ENCODE measurements at regions not wholly inside any gene's neighbourhood (a gene's known extent, or its start where the extent isn't known, plus 50 kb on each side); places are given as distances from the start of the nearest gene placed in this dataset.

GRCh38 chr17:22496450-22496849, 804.1 kb downstream of the KCNJ18 start:
- Histone ChIP-seq H3K4me1 (ENCODE audit: control insufficient read depth, insufficient read depth, low read length) (no peaks in the 10 kb centered on the region), H3K27me3 (ENCODE audit: control insufficient read depth, insufficient read depth, low read length) (no peaks in the 10 kb centered on the region), H3K36me3 (ENCODE audit: control insufficient read depth, insufficient read depth, low read length) (no peaks in the 10 kb centered on the region), H3K4me3 (ENCODE audit: low read depth, low read length) (no peak overlapping the region), H3K9me3 (ENCODE audit: control insufficient read depth, insufficient read depth, low read length) (peaks cover 12% of the 10 kb centered on the region), H3K9ac (ENCODE audit: low read depth, low read length) (no peak overlapping the region)

DNA sequence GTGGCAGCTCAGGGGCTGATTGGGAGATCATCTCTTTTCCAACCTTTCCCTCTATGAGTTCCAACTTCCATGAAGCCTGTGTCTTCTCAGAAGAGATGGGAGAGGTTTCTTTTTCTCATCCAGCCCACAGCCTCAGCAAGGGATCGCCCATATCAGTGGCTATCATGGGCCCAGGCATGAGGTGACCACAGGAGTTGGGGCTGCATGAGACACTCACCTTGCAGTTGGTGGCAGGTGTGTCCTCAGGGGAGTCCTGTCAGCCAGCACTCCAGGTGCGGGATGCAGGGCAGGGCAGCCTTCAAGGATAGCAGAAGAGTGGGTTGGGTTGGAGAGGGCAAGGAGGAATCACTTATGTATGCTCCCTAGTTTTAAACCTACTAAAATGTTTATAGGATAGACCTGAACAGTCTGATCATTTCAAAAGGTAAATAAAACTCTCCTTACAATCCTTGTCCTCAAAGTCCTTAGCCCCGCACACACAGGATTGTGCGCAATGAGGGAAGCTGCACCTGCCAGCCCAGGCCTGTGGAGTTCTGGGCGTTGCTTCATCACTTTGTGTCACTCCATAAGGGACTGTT, 811.1 kb downstream of the KCNJ18 start:
- Histone ChIP-seq H3K4me1 (ENCODE audit: control insufficient read depth, insufficient read depth, low read length) (no peaks in the 10 kb centered on the region), H3K27me3 (ENCODE audit: control insufficient read depth, insufficient read depth, low read length) (no peaks in the 10 kb centered on the region), H3K4me3 (ENCODE audit: low read depth, low read length) (no peak overlapping the region), H3K9me3 (ENCODE audit: control insufficient read depth, insufficient read depth, low read length) (peaks cover 12% of the 10 kb centered on the region), H3K36me3 (ENCODE audit: control insufficient read depth, insufficient read depth, low read length) (no peaks in the 10 kb centered on the region), H3K9ac (ENCODE audit: low read depth, low read length) (no peak overlapping the region)

GRCh38 chr17:22505660-22506059, 813.3 kb downstream of the KCNJ18 start:
- Histone ChIP-seq H3K9me3 (ENCODE audit: control insufficient read depth, insufficient read depth, low read length) (peaks cover 12% of the 10 kb centered on the region), H3K4me3 (ENCODE audit: low read depth, low read length) (no peak overlapping the region), H3K27me3 (ENCODE audit: control insufficient read depth, insufficient read depth, low read length) (no peaks in the 10 kb centered on the region), H3K9ac (ENCODE audit: low read depth, low read length) (no peak overlapping the region), H3K36me3 (ENCODE audit: control insufficient read depth, insufficient read depth, low read length) (no peaks in the 10 kb centered on the region), H3K4me1 (ENCODE audit: control insufficient read depth, insufficient read depth, low read length) (no peaks in the 10 kb centered on the region)

GRCh38 chr17:22506231-22506630, 813.9 kb downstream of the KCNJ18 start:
- peaks cover 13% of the 10 kb centered on the region for H3K9me3 ChIP-seq (ENCODE audit: control insufficient read depth, insufficient read depth, low read length)

DNA sequence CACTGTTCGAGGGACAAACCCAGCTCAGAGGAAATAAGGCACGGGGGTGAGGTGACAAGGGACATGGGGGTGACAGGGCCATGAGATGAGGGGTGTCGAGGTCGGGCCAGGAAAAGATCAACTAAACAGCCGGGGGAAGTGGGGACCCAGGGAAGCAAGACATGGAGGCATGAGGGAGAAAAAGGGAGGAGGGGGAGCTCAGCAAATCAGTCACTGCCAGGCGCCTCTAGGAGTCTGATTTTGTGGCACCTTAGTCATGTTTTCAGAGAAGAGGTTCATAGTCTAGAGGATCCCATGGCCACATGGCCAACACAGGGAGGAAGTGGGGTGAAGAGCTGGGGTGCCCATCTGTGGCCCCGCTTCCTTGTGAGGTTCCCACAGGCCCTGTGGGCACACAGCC, 814.5 kb downstream of the KCNJ18 start:
- H3K4me3 ChIP-seq (ENCODE audit: low read depth, low read length), result no peak overlapping the region
- H3K4me1 ChIP-seq (ENCODE audit: control insufficient read depth, insufficient read depth, low read length), result no peaks in the 10 kb centered on the region
- no peaks in the 10 kb centered on the region for H3K27me3 ChIP-seq (ENCODE audit: control insufficient read depth, insufficient read depth, low read length)
- no peaks in the 10 kb centered on the region for H3K36me3 ChIP-seq (ENCODE audit: control insufficient read depth, insufficient read depth, low read length)
- no peak overlapping the region for H3K9ac ChIP-seq (ENCODE audit: low read depth, low read length)
- peaks cover 17% of the 10 kb centered on the region for H3K9me3 ChIP-seq (ENCODE audit: control insufficient read depth, insufficient read depth, low read length)

More at GRCh38 chr17:22506231-22506630, 813.9 kb downstream of the KCNJ18 start:
- Histone ChIP-seq H3K4me1 (ENCODE audit: control insufficient read depth, insufficient read depth, low read length) (no peaks in the 10 kb centered on the region), H3K36me3 (ENCODE audit: control insufficient read depth, insufficient read depth, low read length) (no peaks in the 10 kb centered on the region), H3K4me3 (ENCODE audit: low read depth, low read length) (no peak overlapping the region), H3K9ac (ENCODE audit: low read depth, low read length) (no peak overlapping the region), H3K27me3 (ENCODE audit: control insufficient read depth, insufficient read depth, low read length) (no peaks in the 10 kb centered on the region)

GRCh38 chr17:22507823-22508222, 815.5 kb downstream of the KCNJ18 start:
- Histone ChIP-seq H3K36me3 (ENCODE audit: control insufficient read depth, insufficient read depth, low read length) (no peaks in the 10 kb centered on the region), H3K9me3 (ENCODE audit: control insufficient read depth, insufficient read depth, low read length) (peaks cover 13% of the 10 kb centered on the region), H3K9ac (ENCODE audit: low read depth, low read length) (no peak overlapping the region), H3K4me1 (ENCODE audit: control insufficient read depth, insufficient read depth, low read length) (no peaks in the 10 kb centered on the region), H3K4me3 (ENCODE audit: low read depth, low read length) (no peak overlapping the region), H3K27me3 (ENCODE audit: control insufficient read depth, insufficient read depth, low read length) (no peaks in the 10 kb centered on the region)

DNA sequence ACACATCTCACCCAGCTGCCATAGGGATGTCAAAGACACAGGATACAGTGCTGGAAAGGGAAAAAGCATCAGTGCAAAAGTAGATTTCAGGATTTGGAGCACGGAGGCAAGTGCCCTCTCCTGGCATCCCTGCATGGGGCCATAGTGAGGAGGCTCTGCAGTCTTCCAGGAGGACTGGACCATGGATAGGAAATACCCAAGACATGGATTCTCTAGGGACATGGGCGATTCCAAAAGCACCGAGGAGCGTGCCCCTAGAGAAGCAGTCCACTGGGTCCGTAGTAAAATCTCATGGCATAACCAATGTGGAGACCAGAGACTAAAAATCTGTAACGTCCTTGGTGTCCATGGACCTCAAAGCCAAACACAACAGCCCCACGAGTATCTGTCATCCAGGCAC, 818.2 kb downstream of the KCNJ18 start:
- Histone ChIP-seq H3K4me3 (ENCODE audit: low read depth, low read length) (no peak overlapping the region), H3K27me3 (ENCODE audit: control insufficient read depth, insufficient read depth, low read length) (no peaks in the 10 kb centered on the region), H3K9me3 (ENCODE audit: control insufficient read depth, insufficient read depth, low read length) (peaks cover 13% of the 10 kb centered on the region), H3K9ac (ENCODE audit: low read depth, low read length) (no peak overlapping the region), H3K36me3 (ENCODE audit: control insufficient read depth, insufficient read depth, low read length) (no peaks in the 10 kb centered on the region), H3K4me1 (ENCODE audit: control insufficient read depth, insufficient read depth, low read length) (no peaks in the 10 kb centered on the region)

- Histone ChIP-seq H3K4me3 (ENCODE audit: low read depth, low read length) (no peak overlapping the region), H3K9me3 (ENCODE audit: control insufficient read depth, insufficient read depth, low read length) (peaks cover 11% of the 10 kb centered on the region), H3K9ac (ENCODE audit: low read depth, low read length) (no peak overlapping the region), H3K36me3 (ENCODE audit: control insufficient read depth, insufficient read depth, low read length) (no peaks in the 10 kb centered on the region), H3K27me3 (ENCODE audit: control insufficient read depth, insufficient read depth, low read length) (no peaks in the 10 kb centered on the region), H3K4me1 (ENCODE audit: control insufficient read depth, insufficient read depth, low read length) (no peaks in the 10 kb centered on the region)
Observed at GRCh38 chr17:22511431-22511830, 819.1 kb downstream of the KCNJ18 start.

DNA sequence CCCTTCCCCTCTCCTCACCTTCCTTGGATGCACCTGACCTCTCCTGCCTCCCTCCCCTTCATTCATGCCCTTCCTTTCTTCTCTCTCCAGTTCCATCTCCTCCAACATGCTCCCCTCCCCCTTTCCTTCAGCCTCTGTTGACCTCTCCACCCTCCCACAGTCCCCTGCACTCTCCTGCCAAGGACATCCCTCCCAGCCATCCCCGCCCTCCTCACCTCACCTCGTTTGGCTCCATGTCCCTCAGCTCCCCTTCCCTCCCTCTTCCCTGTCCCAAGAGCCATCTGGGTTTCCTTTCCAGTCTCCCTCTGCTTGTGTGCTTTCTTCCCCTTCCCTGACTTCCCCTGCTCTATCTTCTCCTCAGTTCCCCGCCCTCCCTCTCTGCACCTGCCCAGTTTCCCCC, 819.7 kb downstream of the KCNJ18 start:
- H3K4me1 ChIP-seq (ENCODE audit: control insufficient read depth, insufficient read depth, low read length), result no peaks in the 10 kb centered on the region
- H3K27me3 ChIP-seq (ENCODE audit: control insufficient read depth, insufficient read depth, low read length), result no peaks in the 10 kb centered on the region
- H3K9me3 ChIP-seq (ENCODE audit: control insufficient read depth, insufficient read depth, low read length), result peaks cover 11% of the 10 kb centered on the region
- H3K36me3 ChIP-seq (ENCODE audit: control insufficient read depth, insufficient read depth, low read length), result no peaks in the 10 kb centered on the region
- H3K4me3 ChIP-seq (ENCODE audit: low read depth, low read length), result no peak overlapping the region
- H3K9ac ChIP-seq (ENCODE audit: low read depth, low read length), result no peak overlapping the region

DNA sequence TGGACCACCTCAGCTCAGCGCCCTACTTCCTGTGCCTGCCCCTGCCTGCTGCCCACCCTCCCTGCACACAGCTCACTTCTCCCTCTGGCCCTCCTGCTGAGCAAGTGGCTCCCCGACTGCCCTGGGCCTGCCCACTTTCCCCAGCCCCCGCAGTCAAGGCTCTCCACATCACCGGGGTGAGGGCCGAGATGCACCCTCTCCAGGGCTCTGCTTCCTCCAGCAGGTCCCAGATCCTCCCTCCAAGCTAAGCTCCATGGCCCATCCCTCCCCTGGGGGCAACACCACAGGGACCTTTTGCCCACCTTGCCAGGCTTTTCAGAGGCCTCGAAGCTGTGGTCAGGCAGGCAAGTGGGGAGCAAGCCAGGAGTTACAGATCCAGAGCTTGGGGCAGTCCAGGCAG, 820.2 kb downstream of the KCNJ18 start:
- no peak overlapping the region for H3K4me3 ChIP-seq (ENCODE audit: low read depth, low read length)
- no peaks in the 10 kb centered on the region for H3K27me3 ChIP-seq (ENCODE audit: control insufficient read depth, insufficient read depth, low read length)
- no peaks in the 10 kb centered on the region for H3K4me1 ChIP-seq (ENCODE audit: control insufficient read depth, insufficient read depth, low read length)
- no peaks in the 10 kb centered on the region for H3K36me3 ChIP-seq (ENCODE audit: control insufficient read depth, insufficient read depth, low read length)
- no peak overlapping the region for H3K9ac ChIP-seq (ENCODE audit: low read depth, low read length)
- H3K9me3 ChIP-seq (ENCODE audit: control insufficient read depth, insufficient read depth, low read length), result peaks cover 11% of the 10 kb centered on the region

DNA sequence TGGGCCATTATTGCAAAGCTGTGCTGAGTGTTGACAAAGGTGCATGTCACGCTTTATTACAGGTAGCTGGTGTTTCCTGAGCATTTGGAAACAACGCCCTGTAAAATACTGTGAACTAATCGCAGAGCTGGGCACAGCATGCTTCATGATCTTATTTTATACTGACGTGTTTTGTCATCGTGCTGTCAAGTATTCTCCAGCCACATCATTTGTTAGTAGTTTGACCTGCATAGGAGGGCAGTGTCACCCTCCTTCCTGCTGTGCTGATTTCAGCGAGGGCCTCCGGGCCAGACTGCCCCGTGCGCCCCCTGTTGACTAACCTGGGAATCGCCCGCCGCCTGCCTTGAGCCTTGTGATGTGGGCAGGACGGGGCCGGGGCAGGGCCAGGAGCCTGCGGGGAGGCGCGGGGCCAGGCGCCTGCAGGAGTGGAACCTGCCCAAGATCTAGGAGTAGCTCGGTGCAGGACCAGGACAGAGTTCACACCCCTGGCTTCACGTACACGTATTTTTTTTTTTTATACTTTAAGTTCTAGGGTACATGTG, 820.7 kb downstream of the KCNJ18 start:
- Histone ChIP-seq H3K36me3 (ENCODE audit: control insufficient read depth, insufficient read depth, low read length) (no peaks in the 10 kb centered on the region), H3K27me3 (ENCODE audit: control insufficient read depth, insufficient read depth, low read length) (no peaks in the 10 kb centered on the region), H3K4me1 (ENCODE audit: control insufficient read depth, insufficient read depth, low read length) (no peaks in the 10 kb centered on the region), H3K4me3 (ENCODE audit: low read depth, low read length) (no peak overlapping the region), H3K9ac (ENCODE audit: low read depth, low read length) (no peak overlapping the region), H3K9me3 (ENCODE audit: control insufficient read depth, insufficient read depth, low read length) (peaks cover 11% of the 10 kb centered on the region)

DNA sequence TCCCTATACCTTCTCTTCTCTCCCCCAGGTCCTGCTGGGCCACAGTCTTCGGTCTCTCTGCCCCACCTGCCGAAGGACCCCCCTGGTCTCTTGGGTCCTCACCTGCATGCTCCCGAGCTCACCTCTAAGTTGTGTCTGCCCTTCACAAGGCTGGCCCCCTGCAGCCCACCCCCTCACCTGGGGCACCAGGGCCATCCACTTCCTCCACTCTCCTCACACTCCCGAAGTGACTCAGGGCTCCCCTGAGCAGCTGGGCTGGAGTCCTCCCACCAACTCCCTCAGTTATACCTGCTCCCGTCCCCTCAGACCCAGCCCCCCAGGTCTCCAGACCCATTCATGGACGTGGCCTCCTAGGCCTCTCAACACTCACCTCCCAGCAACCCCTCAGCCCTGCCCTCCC, 822.0 kb downstream of the KCNJ18 start:
- no peak overlapping the region for H3K9ac ChIP-seq (ENCODE audit: low read depth, low read length)
- no peaks in the 10 kb centered on the region for H3K4me1 ChIP-seq (ENCODE audit: control insufficient read depth, insufficient read depth, low read length)
- H3K4me3 ChIP-seq (ENCODE audit: low read depth, low read length), result no peak overlapping the region
- peaks cover 11% of the 10 kb centered on the region for H3K9me3 ChIP-seq (ENCODE audit: control insufficient read depth, insufficient read depth, low read length)
- no peaks in the 10 kb centered on the region for H3K36me3 ChIP-seq (ENCODE audit: control insufficient read depth, insufficient read depth, low read length)
- H3K27me3 ChIP-seq (ENCODE audit: control insufficient read depth, insufficient read depth, low read length), result no peaks in the 10 kb centered on the region

All from iPS-15b (cell line).